Amygdala (tissue), 56 donors: ENCODE measurements at regions not wholly inside any gene's neighbourhood (a gene's known extent, or its start where the extent isn't known, plus 50 kb on each side); places are given as distances from the start of the nearest gene placed in this dataset.
"Not testable (repeated sequence)": the region's sequence is repeated elsewhere in the genome, so short reads cannot be mapped to it uniquely, and the experiment has no call there.

Experiments
- DNase-seq, 56 donors: peaks; one replicate each; lab custom pipeline; 2025; lab: John Stamatoyannopoulos, UW

DNA sequence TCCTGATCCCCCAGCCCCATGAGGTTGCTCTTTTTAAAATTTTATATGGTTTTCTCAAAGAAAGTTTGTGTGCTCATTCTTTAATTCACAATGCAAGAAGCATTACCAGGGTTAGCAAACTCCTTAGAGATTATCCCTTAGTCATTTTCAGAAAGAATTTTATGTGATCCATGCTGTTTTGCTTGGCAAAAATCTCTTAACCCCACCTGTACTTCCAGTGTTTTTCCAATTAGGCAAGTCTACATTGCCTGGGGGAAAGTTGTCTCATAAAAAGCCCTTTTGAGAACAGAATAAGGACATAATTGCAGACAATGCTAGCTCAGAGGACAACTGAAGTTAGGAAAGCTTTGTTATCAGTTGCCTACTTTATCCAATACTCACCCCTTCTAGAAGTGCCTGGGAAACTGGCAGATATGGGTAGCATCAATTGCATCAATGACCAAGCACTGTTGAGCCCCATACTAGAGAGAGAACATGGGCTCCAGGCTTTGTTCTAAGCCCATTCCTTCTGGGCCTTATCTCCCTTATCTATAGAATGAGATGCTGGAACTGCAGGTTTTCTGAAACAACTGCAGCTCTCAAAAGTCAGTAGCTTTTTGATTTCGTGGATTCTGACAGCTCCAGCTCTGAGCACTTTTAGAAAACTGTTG is 265.9 kb upstream of the SPHKAP start:
- DNase-seq: no peak

DNA sequence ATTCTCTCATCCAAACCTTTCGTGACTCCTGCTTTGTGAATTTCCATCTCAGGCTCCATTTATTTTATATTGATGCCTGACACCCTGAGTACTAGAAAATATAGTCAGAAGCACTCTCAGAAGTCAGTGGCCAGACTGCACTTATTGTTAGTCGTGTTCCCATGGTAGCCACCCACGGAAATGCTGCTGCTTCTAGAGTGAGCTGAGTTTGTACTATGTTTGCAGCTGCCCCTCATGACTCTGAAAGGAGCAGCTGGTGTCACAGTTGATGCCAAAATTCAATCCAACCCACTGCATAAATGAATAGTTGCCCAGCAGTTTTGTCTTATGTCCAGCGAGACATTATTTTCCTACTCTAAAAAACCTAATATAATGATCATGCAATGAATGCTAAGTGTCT is 265.2 kb upstream of the SPHKAP start:
- peak in 36 of 56 donors; percentile 1 to 65 (median 17) for DNase-seq

DNA sequence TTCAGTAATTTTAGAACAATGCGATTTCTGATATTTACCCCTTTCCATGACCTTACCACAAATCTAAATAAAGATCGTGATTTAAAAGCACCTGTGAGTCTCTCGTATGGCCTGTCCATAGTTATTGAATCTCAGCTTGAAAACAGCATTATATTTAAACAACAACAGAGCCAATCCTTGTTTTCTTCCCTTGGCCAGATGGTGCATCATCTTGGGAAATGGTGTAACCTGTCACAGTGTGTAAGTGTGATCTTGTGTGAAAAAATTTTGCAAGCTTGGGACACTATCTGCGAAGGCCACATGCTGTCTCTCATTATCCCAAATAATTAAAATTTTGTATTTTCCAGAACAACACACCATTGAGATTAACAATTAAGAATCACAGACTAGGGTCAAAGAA is 262.7 kb upstream of the SPHKAP start:
- DNase-seq: no peak

DNA sequence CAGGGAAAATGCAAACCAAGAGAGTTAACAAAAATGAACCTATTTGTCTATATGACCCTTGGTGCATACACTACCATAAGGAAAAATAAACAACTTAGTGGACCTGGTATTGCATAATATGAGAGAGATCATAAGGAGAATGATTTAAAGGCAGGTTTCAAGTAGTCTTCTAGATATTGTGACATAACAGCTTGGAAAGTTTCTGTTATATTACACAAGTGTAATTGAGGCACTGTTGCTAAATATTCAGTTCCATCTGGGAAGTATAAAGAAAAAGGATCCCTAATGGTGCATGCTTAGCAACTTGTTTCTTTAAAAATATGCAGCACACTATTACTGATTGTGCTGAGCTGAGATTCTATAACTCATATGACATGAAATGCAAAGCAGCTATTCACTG is 252.2 kb upstream of the SPHKAP start:
- DNase-seq: no peak

DNA sequence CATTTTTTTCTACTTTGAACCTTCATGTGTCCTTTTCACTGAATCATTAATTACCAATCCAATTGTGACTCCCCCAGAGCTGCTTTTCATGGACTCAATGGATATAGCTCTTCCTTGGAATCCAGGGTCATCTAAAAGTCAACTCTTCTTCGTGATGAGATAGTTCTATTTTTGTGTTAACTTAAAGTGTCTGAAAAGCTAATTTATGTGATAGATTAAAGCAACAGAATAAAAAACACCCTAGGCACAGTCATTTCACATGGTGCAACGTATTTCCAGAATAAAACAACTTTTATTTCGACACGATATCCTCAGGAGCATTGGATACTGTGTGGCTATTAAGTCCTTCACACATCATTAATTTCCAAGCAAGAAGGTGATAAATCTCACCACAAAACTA is 250.6 kb upstream of the SPHKAP start:
- DNase-seq: no peak

DNA sequence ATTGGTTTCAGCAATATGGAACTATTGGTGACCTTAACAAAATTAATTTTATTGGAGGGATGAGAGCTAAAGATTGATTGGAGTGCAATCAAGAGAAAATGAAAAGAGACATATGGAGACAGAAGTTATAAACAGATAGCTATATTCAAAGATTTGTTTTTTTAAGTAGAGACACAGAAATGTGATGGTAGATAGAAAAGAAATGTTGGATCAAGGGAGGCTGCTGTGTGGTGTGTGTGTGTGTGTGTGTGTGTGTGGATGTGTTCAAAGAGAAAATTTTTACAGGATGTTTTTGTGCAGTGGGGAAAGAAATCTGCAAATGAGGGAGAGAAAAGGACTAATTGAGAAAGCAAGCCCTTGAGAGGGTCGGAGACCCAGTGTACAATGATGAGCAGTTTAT is 249.5 kb upstream of the SPHKAP start:
- DNase-seq: no peak

DNA sequence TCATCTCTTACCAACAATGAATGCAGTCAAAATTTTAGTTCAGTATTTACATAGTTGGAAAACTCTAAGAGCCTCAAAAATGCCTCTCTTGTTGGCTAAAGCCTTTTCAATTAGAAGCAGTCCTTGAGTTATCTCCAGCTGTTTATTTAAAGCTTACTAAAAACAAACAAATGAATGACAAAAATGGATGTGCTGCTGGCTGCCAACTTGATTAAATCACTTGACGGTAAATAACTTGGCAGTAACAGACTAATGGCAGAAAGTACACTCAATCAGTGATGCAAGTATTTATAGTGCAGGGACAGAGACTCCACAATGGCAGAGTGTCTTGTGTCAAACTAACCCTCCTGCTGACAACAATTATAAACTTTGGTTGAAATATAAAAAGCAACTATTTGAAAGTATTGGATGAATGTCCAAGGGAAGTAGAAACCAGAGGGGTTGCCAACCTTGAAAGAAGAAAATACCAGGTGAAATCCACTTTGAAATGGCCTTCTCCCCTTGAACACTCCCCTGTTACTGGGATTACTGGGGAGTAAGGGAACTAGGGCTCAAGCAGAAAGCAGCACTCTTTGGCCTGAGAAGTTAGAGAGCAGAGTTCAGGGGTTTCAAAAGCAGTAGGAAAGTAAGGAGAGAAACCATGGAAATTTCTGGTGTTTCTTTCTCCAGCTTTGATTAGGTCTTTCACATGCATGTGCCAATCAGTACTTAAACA is 245.2 kb upstream of the SPHKAP start:
- DNase-seq: no peak

DNA sequence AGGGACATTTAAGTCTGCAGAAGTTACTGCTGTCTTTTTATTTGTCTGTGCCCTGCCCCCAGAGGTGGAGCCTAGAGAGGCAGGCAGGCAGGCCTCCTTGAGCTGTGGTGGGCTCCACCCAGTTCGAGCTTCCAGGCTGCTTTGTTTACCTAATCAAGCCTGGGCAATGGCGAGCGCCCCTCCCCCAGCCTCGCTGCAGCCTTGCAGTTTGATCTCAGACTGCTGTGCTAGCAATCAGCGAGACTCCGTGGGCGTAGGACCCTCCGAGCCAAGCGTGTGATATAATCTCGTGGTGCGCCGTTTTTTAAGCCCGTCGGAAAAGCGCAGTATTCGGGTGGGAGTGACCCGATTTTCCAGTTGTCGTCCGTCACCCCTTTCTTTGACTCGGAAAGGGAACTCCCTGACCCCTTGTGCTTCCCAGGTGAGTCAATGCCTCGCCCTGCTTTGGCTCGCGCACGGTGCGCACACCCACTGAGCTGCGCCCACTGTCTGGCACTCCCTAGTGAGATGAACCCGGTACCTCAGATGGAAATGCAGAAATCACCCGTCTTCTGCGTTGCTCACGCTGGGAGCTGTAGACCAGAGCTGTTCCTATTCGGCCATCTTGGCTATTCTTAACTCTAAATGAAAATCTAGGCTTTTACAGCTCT is 244.0 kb upstream of the SPHKAP start:
- DNase-seq: not testable (repeated sequence)

DNA sequence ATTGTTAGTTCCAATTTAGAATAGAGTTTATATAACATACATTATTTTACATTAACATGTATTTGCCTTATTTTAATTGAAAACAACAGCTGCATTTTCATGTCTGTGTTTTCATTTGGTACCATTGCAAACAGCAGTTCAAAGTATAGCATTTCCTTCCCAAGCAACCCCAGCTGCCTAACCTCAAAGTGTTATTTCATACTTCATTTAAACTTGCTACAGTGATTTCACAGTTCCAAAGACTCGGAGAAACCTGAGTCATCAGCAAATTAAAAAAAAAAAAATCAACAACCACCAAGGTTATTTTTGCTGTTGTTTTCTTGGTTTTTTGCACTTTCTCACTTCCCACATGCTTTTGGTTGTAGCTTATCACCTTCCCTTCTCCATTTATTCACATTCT is 236.5 kb upstream of the SPHKAP start:
- DNase-seq: no peak

DNA sequence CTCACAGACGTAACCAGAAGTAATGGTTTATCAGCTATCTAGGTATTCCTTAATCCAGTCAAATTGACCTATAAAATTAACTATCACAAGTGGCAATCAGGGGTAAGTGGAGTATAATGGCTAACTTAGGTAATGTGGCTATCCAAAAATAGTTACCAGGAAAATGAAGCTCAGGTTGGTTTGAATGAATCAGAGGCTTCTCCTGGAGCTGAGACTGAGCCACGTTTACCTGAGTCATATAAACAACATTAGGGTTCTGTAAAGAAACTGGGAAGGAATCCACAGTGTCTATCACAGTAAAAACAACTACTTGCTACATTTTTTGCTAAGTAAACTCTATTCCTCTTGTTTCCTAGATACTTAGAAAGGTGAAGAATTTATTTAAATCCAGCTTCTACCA is 236.0 kb upstream of the SPHKAP start:
- DNase-seq: no peak

DNA sequence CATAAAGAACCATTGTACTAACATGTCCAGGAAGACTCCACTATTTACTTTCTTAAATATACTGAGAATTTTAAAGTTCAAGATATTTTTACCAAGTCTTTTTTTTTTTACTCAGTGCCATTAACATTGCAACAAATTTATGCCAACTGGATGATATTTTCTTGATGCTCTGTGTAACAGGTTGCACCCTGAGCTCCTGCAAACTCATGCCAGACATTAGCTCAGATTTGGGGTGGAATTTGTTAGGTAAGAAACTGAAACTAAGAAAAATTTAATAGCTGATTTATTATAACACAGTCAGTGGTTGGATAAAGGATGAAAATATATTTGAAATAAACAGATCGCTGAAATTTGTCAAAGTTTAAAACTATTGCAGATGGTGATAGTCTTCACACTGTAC is 228.6 kb upstream of the SPHKAP start:
- no peak for DNase-seq

DNA sequence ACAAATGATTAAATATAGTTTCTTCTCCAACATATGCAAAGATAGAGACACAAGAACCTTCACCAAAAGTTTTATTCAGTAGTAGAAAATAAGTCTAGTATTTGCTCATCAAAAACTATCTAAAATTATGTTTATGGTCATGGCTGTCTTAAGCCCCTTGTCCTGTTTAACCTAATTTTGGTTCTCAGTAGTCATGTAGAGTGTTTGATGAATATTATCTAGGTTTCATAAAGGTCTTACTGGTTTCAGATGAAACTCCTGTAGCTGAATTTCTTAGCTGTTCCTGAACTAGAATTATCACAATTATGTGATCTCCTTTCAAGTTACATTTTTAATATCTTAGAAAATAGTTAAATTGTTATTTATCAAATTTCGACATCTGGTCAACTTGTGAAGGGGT is 228.0 kb upstream of the SPHKAP start:
- DNase-seq: no peak

DNA sequence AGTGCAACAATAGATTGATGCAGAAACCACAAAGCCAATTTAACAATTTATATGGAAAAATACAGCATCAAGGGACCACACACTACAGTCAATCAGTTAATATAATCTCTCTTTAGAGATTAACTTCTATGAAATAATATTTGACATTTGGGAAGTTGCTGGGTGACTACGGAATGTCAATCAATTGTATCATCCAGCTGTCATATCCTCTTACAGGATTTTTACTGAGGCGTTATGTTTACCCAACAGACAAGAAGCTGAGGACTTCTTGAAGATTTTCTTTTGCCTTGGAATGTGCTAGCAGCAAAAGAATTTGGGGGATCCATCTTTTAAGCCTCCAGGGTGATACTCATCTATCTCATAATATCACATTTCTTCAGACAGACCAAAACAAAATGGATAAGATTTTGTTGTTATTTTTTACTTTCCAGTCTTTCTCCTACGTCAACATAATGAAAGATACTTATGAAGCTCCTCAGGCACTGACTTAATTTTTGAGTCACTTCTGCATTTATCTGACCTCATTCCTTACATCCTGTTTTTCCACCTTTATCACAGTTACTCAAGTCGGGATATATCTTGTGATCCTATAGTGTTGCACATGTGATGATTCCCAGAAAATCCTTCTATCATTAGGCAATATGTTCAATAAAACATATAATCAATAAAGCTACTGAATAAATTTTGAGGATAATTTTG is 227.2 kb upstream of the SPHKAP start:
- DNase-seq: no peak

DNA sequence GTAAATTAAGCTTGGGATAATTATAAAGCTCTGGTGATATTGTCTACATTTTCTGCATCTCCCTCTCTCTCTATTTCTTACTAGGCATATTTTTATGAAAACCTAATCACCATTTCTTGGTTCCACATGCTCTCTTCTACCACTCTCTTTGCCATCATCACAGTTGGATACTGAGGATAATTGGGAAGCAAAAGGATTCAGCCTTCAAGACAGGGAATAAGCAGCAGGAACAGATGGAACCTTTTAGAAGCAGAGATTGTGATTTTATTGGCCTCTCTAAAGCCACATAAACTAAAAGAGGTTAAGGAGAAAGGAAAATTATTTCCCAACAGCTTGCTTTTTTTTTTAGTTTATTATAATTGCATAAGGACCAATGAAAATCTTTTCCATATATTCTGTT is 226.3 kb upstream of the SPHKAP start:
- no peak for DNase-seq

DNA sequence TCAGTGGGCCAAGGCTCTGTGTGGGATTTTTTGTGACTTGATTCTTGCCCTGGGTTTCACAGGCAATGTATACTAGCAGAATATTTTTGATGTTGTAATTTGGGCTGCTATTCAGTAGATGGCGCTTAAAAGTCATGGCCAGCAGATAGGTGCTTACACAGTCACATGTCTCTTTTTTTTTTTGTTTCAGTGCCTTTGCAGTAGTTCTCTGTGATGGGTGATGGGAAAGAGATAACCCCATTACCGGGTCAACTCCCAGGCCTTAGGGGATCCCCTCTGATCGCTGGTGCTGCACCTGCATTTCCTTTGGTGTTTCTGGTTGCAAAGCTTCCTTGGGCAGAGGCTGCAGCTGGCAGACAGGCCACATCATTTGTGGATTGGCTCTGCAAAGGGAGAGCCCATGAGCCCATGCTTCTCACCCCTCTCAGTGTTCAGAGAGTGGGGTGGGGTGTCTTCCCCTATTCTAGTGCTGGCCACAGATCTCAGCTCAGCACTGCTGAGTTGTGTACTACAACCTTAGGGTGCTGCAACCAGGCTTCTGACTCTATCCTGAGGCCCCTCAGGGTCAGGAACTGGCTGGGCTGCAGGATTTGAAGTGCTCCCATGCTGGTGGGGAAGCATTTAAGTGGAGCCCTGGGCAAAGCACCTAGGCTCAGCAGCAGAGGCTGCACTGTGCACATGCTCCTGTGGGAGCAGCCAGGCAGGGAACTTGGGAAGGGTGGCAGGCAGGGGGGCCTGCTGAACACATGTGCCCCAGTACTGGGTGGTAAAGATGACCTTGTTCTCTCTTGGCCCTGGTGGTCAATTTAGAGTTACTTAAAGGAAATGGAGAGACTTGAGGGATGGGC is 219.8 kb upstream of the SPHKAP start:
- no peak for DNase-seq

DNA sequence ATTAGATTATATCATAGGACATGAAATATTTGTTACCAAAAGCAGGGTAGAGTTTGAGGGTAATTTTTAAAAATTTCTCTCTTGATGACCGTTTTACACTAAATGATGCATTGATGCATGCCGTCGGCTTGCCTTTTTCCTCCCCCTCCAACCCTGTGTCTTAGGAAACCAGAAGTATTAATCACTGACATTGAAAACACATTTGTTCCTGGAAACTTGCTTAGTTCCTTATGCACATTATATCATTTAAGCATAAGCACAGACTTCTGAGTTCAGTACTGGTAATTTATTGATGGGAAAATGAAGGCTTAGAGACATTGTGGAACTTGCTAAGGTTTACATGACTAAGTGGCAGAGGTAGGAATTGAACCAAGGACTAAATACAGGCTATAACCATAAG is 206.3 kb upstream of the SPHKAP start:
- DNase-seq: no peak

DNA sequence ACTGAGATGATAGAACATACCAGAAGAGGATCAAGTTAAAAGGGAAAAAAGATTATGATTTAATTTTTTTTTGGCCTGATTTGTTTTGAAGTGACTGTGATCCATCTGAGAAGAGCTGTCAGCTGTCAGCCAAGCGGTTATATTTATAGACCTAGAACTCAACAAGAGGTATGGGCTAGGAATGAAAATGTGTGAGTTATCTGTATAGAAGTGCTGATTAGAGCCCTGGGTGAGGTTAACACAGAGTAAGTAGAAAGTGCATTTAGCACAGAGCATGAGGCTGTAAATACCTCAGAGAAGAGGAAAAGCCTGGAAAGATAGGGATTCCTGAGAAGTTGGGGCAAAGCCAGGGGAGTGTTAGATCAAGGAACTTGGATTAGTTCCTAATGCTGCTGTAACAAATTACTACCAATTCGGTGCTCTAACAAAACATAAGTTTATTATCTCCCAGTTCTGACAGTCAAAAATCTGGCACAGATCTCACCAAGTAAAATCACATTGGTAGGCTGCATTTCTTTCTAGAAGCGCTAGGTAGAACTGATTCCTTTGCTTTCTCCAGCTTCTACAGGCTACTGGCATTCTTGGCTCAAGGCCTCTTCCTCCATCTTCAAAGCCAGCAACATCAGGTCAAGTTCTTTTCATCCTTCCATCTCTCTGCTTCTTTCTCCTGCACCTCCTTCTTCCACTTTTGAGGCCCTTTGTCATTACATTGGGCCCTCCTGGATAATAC is 197.4 kb upstream of the SPHKAP start:
- no peak for DNase-seq

DNA sequence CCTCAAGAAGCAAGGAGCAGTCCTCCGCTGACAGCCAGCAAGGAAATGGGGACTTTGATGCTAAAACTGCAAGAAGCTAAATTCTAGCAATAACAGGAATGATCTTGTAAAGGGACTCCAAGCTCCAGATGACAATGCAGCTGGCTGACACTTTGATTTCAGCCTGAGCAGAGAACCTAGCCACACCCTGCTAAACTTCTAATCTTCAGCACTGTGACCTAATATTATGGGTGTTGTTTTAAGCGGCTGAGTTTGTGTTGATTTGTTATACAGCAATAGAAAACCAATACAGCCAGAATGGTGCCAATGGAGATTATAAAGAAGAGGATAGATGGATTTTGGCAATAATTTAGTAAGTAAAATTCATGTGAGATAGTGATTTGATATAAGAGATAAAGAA is 196.7 kb upstream of the SPHKAP start:
- no peak for DNase-seq

DNA sequence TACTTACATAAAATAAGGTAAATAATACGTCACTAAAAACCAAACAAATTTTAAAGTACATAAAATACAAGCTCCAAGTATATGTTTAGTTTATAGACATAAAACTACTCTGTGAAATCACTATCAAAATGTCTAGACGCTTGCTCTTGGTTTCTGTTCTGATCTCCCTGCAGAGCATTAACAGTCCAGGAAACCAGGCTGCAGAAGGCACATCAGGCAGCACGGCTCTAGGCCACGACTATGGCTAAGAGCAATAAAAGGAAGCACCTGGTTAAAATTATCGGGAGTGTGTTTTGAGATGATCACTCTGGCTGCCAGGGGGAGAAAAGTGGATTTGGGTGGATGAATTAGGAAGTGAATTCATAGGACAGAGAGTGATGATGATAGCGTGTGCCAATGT is 196.0 kb upstream of the SPHKAP start:
- no peak for DNase-seq

DNA sequence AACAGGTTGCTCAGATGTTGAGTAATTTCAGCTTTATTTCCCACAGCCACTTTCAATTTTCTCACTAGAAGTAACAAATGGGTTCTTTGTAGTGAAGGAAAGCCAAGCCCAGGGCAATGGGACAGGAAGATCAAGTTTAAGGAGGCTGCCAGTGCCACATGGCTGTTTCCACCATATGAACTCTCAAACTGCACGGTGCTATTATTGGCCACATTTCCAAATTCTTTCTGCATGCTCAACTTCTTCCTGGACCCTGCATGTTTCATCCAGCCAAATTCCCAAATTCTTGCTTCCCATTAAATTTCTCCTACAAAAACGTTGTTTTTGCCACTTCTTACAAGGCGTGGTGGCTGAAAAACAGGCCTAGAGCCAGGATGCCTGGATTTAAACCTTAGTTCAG is 193.3 kb upstream of the SPHKAP start:
- no peak for DNase-seq
